DMS53 (cell line): ENCODE measurements at regions not wholly inside any gene's neighbourhood (a gene's known extent, or its start where the extent isn't known, plus 50 kb on each side); places are given as distances from the start of the nearest gene placed in this dataset.
"Not testable (repeated sequence)": the region's sequence is repeated elsewhere in the genome, so short reads cannot be mapped to it uniquely, and the experiment has no call there.

Experiments
- DNase-seq: peaks from one replicate; lab custom pipeline; 2025; lab: John Stamatoyannopoulos, UW

GRCh38 chr21:38112219-38112789 is 144.5 kb upstream of the KCNJ15 start:
- no peak for DNase-seq

GRCh38 chr21:38114717-38115333 is 142.0 kb upstream of the KCNJ15 start:
- no peak for DNase-seq

- DNase-seq = no peak
These were observed 140.9 kb upstream of the KCNJ15 start for GRCh38 chr21:38115870-38116269.

- DNase-seq = no peak
These were observed 137.0 kb upstream of the KCNJ15 start for GRCh38 chr21:38119793-38120192.

- DNase-seq = not testable (repeated sequence)
These were observed 136.2 kb upstream of the KCNJ15 start for GRCh38 chr21:38120679-38120983.

GRCh38 chr21:38120984-38121855 is 135.6 kb upstream of the KCNJ15 start:
- no peak for DNase-seq

GRCh38 chr21:38121888-38122720 is 134.7 kb upstream of the KCNJ15 start:
- DNase-seq = no peak

GRCh38 chr21:38123626-38124025 is 133.2 kb upstream of the KCNJ15 start:
- DNase-seq = no peak

GRCh38 chr21:38126666-38127303 is 130.0 kb upstream of the KCNJ15 start:
- peak; percentile 72 for DNase-seq

GRCh38 chr21:38129711-38130110 is 127.1 kb upstream of the KCNJ15 start:
- no peak for DNase-seq

- DNase-seq = no peak
These were observed 123.6 kb upstream of the KCNJ15 start for GRCh38 chr21:38133240-38133639.

- DNase-seq = no peak
These were observed 122.5 kb upstream of the KCNJ15 start for GRCh38 chr21:38134084-38134873.

GRCh38 chr21:38136201-38136600 is 120.6 kb upstream of the KCNJ15 start:
- DNase-seq = no peak

- no peak for DNase-seq
These were observed 117.2 kb upstream of the KCNJ15 start for GRCh38 chr21:38139380-38140168.

- no peak for DNase-seq
These were observed 116.4 kb upstream of the KCNJ15 start for GRCh38 chr21:38140207-38140903.

- no peak for DNase-seq
These were observed 114.6 kb upstream of the KCNJ15 start for GRCh38 chr21:38142224-38142623.

GRCh38 chr21:38144193-38144592 is 112.6 kb upstream of the KCNJ15 start:
- DNase-seq = no peak

GRCh38 chr21:38145104-38145503 is 111.7 kb upstream of the KCNJ15 start:
- DNase-seq = no peak

- no peak for DNase-seq
These were observed 109.4 kb upstream of the KCNJ15 start for GRCh38 chr21:38147391-38147790.

- DNase-seq = no peak
These were observed 108.7 kb upstream of the KCNJ15 start for GRCh38 chr21:38148046-38148445.
